A172 (cell line): ENCODE measurements at regions not wholly inside any gene's neighbourhood (a gene's known extent, or its start where the extent isn't known, plus 50 kb on each side); places are given as distances from the start of the nearest gene placed in this dataset.
"Not testable (repeated sequence)": the region's sequence is repeated elsewhere in the genome, so short reads cannot be mapped to it uniquely, and the experiment has no call there.

Experiments used
- DNase-seq: peaks from one replicate; pipeline ENCODE4 v3.0.0-alpha.2; 2015; ENCODE audit warnings: low spot score

DNA sequence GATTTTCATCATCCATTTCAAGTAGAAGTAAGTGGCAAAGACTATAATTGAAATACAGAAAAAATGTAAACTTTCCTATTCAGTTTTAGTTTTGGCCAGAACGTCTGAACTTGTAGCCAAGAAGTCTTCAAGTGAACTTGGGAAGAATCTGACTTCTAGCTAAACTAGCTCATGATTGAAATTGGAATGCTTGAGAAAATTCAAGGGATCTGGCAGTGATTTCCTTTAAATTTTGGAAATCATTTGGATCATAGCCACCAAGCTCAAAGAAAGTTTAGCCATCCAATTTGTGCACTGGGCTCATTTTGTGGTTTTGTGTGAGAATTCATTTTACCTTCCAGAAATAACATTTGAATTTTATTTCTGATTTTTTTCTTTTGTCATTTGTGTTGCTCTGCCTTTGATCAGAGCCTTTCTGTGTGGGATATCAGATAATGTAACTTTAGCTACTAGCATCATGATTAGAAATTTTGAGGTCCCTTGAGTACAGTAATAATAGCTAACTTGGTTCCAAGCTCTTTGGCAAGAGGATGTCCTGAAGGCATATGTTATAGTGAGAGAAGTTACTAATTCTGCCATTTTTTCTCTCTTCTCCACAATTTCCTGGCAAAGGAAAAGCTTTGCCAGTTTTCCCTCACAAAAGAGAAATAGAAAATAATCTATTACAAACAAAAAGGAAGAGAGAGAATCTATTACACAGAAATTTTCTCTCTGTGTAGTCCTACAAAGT is 2123.7 kb upstream of the RAG2 start:
- DNase-seq: no peak

- no peak for DNase-seq
These were observed 2120.6 kb upstream of the RAG2 start for GRCh38 chr11:38718659-38719058.

DNA sequence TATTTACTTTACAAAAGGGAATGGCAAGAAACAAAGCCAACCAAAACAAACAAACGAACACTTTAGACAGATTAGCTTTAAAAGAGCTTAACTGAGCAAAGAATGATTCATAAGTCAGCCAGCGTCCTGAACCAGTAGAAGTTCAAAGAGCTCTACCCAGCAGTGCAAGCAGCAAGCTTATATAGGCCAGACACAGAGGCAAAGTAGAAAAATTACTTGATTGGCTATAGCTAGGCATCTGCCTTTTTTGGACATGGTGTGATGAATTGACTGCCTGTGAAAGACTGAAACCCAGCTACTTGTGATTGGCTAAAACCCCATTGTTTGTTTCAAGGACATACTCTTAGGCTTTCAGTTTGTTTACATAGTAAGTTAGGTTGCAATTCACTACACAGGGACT is 2120.0 kb upstream of the RAG2 start:
- DNase-seq: peak; percentile 2

GRCh38 chr11:38711110-38711509 is 2113.1 kb upstream of the RAG2 start:
- DNase-seq: no peak

DNA sequence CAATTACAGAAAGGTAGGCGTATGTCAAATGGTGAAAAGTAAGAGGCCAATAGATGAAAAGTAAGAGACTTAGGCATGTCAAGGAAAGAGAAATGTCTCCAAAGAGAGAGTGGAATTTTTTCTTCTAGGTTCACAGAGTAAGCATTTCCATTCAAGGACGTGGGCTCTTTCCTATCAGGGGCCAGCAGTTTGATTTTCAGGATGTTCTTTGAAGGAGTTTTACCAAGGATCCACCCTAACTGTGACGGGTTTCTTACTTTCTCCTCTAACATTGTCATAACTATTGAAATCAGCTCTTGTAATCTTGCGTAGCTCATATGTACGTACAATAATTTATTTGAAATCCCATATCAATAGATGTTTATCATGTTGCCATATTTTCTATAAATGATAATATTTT is 2112.2 kb upstream of the RAG2 start:
- no peak for DNase-seq

DNA sequence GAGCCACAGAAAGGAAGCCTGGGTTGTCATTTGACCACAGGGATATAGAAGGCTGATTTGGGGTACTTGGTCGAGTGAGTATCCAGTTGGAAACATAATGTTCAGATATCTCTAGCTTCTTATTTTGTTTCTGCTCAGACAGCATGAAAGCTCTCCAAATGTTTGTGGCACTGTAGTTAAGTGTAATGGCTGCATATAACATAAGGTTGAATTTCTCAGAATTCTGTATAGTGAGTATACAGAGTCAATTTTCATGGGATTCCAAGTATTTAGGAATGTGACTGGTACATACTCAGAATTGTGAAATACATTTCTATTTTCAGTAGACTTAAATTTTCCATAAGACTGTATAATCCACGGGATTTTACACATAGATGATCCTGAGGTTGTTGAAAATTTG is 2102.1 kb upstream of the RAG2 start:
- no peak for DNase-seq

DNA sequence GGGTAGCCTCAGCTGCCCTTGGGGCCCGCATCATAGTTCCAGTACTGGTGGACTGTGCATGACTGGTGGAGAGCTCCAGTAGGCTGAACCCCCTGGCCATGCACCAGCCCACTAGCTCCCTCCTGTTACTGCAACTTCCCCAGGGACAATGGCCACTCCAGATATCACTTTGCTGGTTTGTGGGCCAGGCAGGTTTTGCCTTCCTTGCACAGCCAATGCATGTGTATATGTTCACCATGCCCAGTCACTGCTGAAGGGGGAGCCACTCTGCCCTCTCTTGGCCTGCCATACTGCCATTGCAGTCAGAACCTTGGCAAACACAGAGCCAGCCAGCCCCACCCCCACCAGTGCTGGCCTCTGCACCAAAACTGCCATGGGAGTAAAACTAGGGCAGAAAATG is 2095.3 kb upstream of the RAG2 start:
- no peak for DNase-seq

DNA sequence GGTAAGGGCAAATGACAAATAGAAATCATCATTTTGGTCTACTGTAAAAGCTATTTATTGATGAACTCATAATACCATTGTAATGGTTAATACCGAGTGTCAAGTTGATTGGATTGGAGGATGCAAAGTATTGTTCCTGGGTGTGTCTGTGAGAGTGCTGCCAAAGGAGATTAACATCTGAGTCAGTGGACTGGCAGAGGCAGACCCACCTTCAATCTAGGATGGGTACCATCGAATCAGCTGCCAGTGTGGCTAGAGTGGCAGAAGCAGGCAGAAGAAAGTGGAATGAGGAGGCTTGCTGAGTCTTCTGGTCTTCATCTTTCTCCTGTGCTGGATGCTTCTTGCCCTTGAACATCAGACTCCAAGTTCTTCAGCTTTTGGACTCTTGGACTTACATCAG is 2092.2 kb upstream of the RAG2 start:
- DNase-seq: not testable (repeated sequence)

GRCh38 chr11:38687008-38687407 is 2089.0 kb upstream of the RAG2 start:
- DNase-seq: no peak

DNA sequence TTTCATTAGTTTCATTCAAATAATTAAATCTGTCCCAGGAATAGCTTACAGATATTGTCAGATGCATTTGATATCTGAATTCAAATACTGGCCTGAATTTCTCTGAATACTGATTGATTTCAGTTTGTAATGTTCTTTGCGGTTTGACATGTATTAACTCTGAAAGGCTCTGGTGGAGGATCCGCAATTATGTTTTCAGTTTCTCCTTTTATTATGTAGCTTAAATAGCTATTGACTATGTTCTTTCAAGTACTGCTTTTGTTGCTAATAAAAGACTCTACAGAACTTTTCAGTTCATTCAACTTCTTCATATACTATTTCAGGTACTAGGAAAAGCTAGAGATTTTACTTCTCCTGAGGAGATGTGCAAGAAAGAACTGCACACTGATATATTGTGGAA is 2085.4 kb upstream of the RAG2 start:
- no peak for DNase-seq

- no peak for DNase-seq
These were observed 2082.7 kb upstream of the RAG2 start for GRCh38 chr11:38680746-38681145.

- DNase-seq: no peak
These were observed 2082.1 kb upstream of the RAG2 start for GRCh38 chr11:38680166-38680565.

DNA sequence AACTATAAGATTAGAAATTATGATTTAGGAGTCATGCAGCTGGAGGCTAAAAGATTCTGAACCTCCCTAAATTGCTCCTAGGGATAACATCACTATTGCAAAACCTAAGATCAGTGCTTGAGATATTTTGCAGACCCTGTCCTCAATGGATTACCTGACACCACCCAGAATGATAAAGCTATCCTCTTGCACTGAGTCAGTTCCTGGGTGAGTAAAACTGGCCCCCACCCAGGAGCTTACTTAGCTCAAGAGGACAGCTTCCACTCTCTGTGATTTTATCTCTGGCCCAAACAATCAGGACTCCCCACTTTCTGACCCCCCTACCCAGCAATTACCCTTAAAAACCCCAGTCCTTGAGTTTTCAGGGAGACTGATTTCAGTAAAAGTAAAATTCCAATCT is 2074.4 kb upstream of the RAG2 start:
- no peak for DNase-seq

- DNase-seq: no peak
These were observed 2069.3 kb upstream of the RAG2 start for GRCh38 chr11:38667359-38667758.

GRCh38 chr11:38648604-38649003 is 2050.6 kb upstream of the RAG2 start:
- DNase-seq: no peak

GRCh38 chr11:38646382-38646781 is 2048.3 kb upstream of the RAG2 start:
- no peak for DNase-seq

DNA sequence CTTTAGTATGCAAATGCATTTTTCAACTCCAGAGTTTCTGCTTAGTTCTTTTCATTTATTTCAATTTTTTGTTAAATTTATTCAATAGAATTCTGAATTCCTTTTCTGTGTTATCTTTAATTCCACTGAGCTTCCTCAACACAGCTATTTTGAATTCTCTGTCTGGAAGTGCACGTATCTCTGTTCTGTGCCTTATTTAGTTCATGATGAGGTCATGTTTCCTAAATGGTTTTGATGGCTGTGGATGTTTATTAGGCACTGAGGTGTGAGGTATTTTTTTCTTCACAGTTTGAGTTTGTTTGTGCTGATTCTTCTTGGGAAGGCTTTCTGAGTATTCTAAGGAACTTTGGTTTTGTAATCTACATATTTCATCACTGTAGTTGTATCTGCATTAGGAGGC is 2042.8 kb upstream of the RAG2 start:
- DNase-seq: no peak

GRCh38 chr11:38612701-38613100 is 2014.7 kb upstream of the RAG2 start:
- no peak for DNase-seq

- DNase-seq: not testable (repeated sequence)
These were observed 2003.3 kb upstream of the RAG2 start for GRCh38 chr11:38601371-38601770.

- DNase-seq: no peak
These were observed 2000.4 kb upstream of the RAG2 start for GRCh38 chr11:38598418-38598817.

GRCh38 chr11:38595359-38596016 is 1997.5 kb upstream of the RAG2 start:
- DNase-seq: not testable (repeated sequence)

GRCh38 chr11:38594895-38595294 is 1996.9 kb upstream of the RAG2 start:
- no peak for DNase-seq

DNA sequence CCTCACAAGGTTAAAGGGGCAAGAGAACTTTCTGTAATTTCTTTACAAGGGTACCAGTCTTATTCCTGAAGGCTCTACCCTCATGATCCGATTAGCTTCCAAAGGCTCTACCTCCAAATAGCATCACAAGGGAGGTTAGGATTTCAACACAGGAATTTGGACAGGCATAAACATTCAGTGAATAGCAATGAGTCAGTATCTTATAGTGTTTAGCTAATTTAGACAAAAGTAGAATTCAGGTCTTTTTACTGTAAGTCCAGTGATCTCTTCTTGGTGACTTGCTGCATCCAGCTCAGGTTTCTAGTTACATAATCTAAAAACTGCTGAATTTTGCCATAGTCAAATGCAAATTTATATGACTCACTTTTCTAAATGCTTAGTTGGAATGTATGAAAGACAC is 1995.6 kb upstream of the RAG2 start:
- no peak for DNase-seq

GRCh38 chr11:38582756-38583155 is 1984.7 kb upstream of the RAG2 start:
- DNase-seq: no peak
